Upper lobe of left lung (tissue), 4 donors: ENCODE measurements at regions not wholly inside any gene's neighbourhood (a gene's known extent, or its start where the extent isn't known, plus 50 kb on each side); places are given as distances from the start of the nearest gene placed in this dataset.

Source experiments
- CTCF ChIP-seq, 6 experiments: fragments of 450-650 bp in 4 of 6; fragments of 200-600 bp in 2 of 6; sonication (generic) in 2 of 6; IDR thresholded peaks; one replicate each; pipeline ENCODE4 v1.5.1; 2016 to 2019; ENCODE audit warnings: antibody characterized with exemption in 6 of 6
- EP300 ChIP-seq, 4 donors: sonication (generic); formaldehyde crosslinking; IDR thresholded peaks; one replicate each; pipeline ENCODE4 v1.5.1; 2017; ENCODE audit warnings: antibody characterized with exemption in 4 of 4, control low read depth in 2 of 4
- POLR2A ChIP-seq, 4 donors: fragments of 450-650 bp; IDR thresholded peaks; one replicate each; pipeline ENCODE4 v1.5.1; 2016 to 2017; ENCODE audit warnings: antibody characterized with exemption in 4 of 4, mild to moderate bottlenecking in 2 of 4
- POLR2AphosphoS5 ChIP-seq, 2 donors: sonication (generic); formaldehyde crosslinking; IDR thresholded peaks; one replicate each; pipeline ENCODE4 v1.5.1; 2017; ENCODE audit warnings: antibody characterized with exemption in 2 of 2

GRCh38 chr1:117694543-117694942, 88.7 kb downstream of the TENT5C start:
- TF ChIP-seq CTCF (IDR thresholded peaks at IDR 0.05): no peak
- TF ChIP-seq EP300 (IDR thresholded peaks at IDR 0.05): no peak
- TF ChIP-seq POLR2A (IDR thresholded peaks at IDR 0.05): no peak
- TF ChIP-seq POLR2AphosphoS5 (IDR thresholded peaks at IDR 0.05): no peak
